Neural progenitor cell (in vitro differentiated cells): ENCODE measurements at regions not wholly inside any gene's neighbourhood (a gene's known extent, or its start where the extent isn't known, plus 50 kb on each side); places are given as distances from the start of the nearest gene placed in this dataset.

Experiments used
- EZH2 ChIP-seq: fragments of 200-600 bp; sonication (generic); IDR thresholded peaks from 2 replicates; pipeline ENCODE4 v1.6.1; 2017; ENCODE audit warnings: antibody characterized with exemption, mild to moderate bottlenecking, moderate library complexity
- EZH2phosphoT487 ChIP-seq: fragments of 200-600 bp; sonication (generic); IDR thresholded peaks from 2 replicates; pipeline ENCODE4 v1.6.1; 2017; ENCODE audit warnings: antibody characterized with exemption
- TF ChIP-seq, protein P1 (sequence below): fragments of 200-600 bp; sonication (generic); IDR thresholded peaks from 2 replicates; pipeline ENCODE4 v1.5.1; 2017; ENCODE audit warnings: antibody characterized with exemption, mild to moderate bottlenecking

DNA sequence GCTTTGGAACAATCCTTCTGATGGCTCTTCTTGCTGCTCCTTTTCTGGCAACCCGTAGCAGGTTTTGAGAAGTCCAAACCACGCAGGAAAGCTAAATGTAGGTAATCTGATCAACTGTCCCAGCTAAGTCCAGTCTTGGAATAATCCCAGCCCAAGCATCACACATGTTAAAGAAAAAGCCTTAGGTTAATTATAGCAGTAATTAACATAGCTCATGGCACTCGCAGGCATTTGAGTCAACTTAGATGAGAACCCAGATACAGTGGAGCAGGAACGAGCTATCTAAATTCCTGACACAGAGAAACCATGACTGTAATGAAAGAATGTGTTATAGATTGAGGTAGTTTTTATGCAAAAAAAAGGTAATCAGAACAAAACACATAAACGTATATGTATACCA is 844.8 kb downstream of the CDH9 start:
- TF ChIP-seq, protein P1, sequence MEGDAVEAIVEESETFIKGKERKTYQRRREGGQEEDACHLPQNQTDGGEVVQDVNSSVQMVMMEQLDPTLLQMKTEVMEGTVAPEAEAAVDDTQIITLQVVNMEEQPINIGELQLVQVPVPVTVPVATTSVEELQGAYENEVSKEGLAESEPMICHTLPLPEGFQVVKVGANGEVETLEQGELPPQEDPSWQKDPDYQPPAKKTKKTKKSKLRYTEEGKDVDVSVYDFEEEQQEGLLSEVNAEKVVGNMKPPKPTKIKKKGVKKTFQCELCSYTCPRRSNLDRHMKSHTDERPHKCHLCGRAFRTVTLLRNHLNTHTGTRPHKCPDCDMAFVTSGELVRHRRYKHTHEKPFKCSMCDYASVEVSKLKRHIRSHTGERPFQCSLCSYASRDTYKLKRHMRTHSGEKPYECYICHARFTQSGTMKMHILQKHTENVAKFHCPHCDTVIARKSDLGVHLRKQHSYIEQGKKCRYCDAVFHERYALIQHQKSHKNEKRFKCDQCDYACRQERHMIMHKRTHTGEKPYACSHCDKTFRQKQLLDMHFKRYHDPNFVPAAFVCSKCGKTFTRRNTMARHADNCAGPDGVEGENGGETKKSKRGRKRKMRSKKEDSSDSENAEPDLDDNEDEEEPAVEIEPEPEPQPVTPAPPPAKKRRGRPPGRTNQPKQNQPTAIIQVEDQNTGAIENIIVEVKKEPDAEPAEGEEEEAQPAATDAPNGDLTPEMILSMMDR, result no peak
- TF ChIP-seq EZH2 (no peak), EZH2phosphoT487 (no peak)
